ENCODE measurements at regions not wholly inside any gene's neighbourhood (a gene's known extent, or its start where the extent isn't known, plus 50 kb on each side); places are given as distances from the start of the nearest gene placed in this dataset.

- no peak for DNase-seq
These were observed 578.4 kb upstream of the COX7C start for GRCh38 chr5:86039351-86039750.

- no peak for DNase-seq
These were observed 547.0 kb upstream of the COX7C start for GRCh38 chr5:86070719-86071118.

- DNase-seq: no peak
These were observed 543.4 kb upstream of the COX7C start for GRCh38 chr5:86074297-86074696.

GRCh38 chr5:86075139-86075538 lies 542.6 kb upstream of the COX7C start:
- DNase-seq: no peak

- no peak for DNase-seq
These were observed 522.6 kb upstream of the COX7C start for GRCh38 chr5:86095092-86095491.

GRCh38 chr5:86101966-86102365 lies 515.8 kb upstream of the COX7C start:
- DNase-seq: no peak

GRCh38 chr5:86108825-86109224 lies 508.9 kb upstream of the COX7C start:
- DNase-seq: no peak

GRCh38 chr5:86112249-86112648 lies 505.5 kb upstream of the COX7C start:
- DNase-seq: no peak

GRCh38 chr5:86115164-86115563 lies 502.6 kb upstream of the COX7C start:
- DNase-seq: no peak

GRCh38 chr5:86118542-86118941 lies 499.2 kb upstream of the COX7C start:
- no peak for DNase-seq

- no peak for DNase-seq
These were observed 493.4 kb upstream of the COX7C start for GRCh38 chr5:86124333-86124732.

- no peak for DNase-seq
These were observed 491.8 kb upstream of the COX7C start for GRCh38 chr5:86125731-86126601.

GRCh38 chr5:86127696-86128095 lies 490.0 kb upstream of the COX7C start:
- no peak for DNase-seq

GRCh38 chr5:86129009-86129408 lies 488.7 kb upstream of the COX7C start:
- DNase-seq: no peak

GRCh38 chr5:86137297-86137696 lies 480.4 kb upstream of the COX7C start:
- no peak for DNase-seq

GRCh38 chr5:86143837-86144236 lies 473.9 kb upstream of the COX7C start:
- no peak for DNase-seq

- no peak for DNase-seq
These were observed 464.7 kb upstream of the COX7C start for GRCh38 chr5:86152988-86153560.

GRCh38 chr5:86155796-86156195 lies 461.9 kb upstream of the COX7C start:
- DNase-seq: no peak

GRCh38 chr5:86170194-86170593 lies 447.5 kb upstream of the COX7C start:
- no peak for DNase-seq

- no peak for DNase-seq
These were observed 442.5 kb upstream of the COX7C start for GRCh38 chr5:86175224-86175623.

- DNase-seq: no peak
These were observed 418.5 kb upstream of the COX7C start for GRCh38 chr5:86199287-86199686.

GRCh38 chr5:86228147-86228546 lies 389.6 kb upstream of the COX7C start:
- DNase-seq: no peak

- no peak for DNase-seq
These were observed 385.5 kb upstream of the COX7C start for GRCh38 chr5:86232246-86232645.

GRCh38 chr5:86244153-86244552 lies 373.6 kb upstream of the COX7C start:
- DNase-seq: no peak
